GM18870 (cell line): ENCODE measurements at regions not wholly inside any gene's neighbourhood (a gene's known extent, or its start where the extent isn't known, plus 50 kb on each side); places are given as distances from the start of the nearest gene placed in this dataset.

ENCODE experiments used
- ATAC-seq: cut with Tn5 transposase; IDR thresholded peaks from one replicate; pipeline ENCODE4 v1.9.1; 2021; ENCODE audit warnings: moderate library complexity; ENCODE audit not compliant: unreplicated experiment

GRCh38 chr10:4595719-4596319 lies 230.2 kb upstream of the AKR1E2 start:
- ATAC-seq = no peak

GRCh38 chr10:4590807-4591206 lies 235.2 kb upstream of the AKR1E2 start:
- no peak for ATAC-seq

- ATAC-seq = no peak
Measured at GRCh38 chr10:4588824-4589223, 237.2 kb upstream of the AKR1E2 start.

GRCh38 chr10:4587466-4587865 lies 238.5 kb upstream of the AKR1E2 start:
- no peak for ATAC-seq

- no peak for ATAC-seq
Measured at GRCh38 chr10:4586776-4587175, 239.2 kb upstream of the AKR1E2 start.

- no peak for ATAC-seq
Measured at GRCh38 chr10:4581929-4582328, 244.1 kb upstream of the AKR1E2 start.

GRCh38 chr10:4579844-4580243 lies 246.2 kb upstream of the AKR1E2 start:
- no peak for ATAC-seq

GRCh38 chr10:4576206-4576605 lies 249.8 kb upstream of the AKR1E2 start:
- ATAC-seq = no peak

GRCh38 chr10:4569151-4569550 lies 256.9 kb upstream of the AKR1E2 start:
- ATAC-seq = no peak

GRCh38 chr10:4568731-4569130 lies 257.3 kb upstream of the AKR1E2 start:
- ATAC-seq = no peak

- ATAC-seq = no peak
Measured at GRCh38 chr10:4568086-4568485, 257.9 kb upstream of the AKR1E2 start.

- no peak for ATAC-seq
Measured at GRCh38 chr10:4567637-4568036, 258.4 kb upstream of the AKR1E2 start.

- ATAC-seq = no peak
Measured at GRCh38 chr10:4566011-4566410, 260.0 kb upstream of the AKR1E2 start.

- ATAC-seq = no peak
Measured at GRCh38 chr10:4561296-4561695, 264.7 kb upstream of the AKR1E2 start.

- no peak for ATAC-seq
Measured at GRCh38 chr10:4557469-4557868, 268.5 kb upstream of the AKR1E2 start.

GRCh38 chr10:4556527-4556926 lies 269.5 kb upstream of the AKR1E2 start:
- ATAC-seq = no peak

GRCh38 chr10:4555920-4556319 lies 270.1 kb upstream of the AKR1E2 start:
- no peak for ATAC-seq

- no peak for ATAC-seq
Measured at GRCh38 chr10:4549139-4549653, 276.8 kb upstream of the AKR1E2 start.

GRCh38 chr10:4546931-4547330 lies 279.1 kb upstream of the AKR1E2 start:
- ATAC-seq = no peak

GRCh38 chr10:4546500-4546899 lies 279.5 kb upstream of the AKR1E2 start:
- ATAC-seq = no peak

GRCh38 chr10:4545062-4545461 lies 280.9 kb upstream of the AKR1E2 start:
- ATAC-seq = no peak

- ATAC-seq = no peak
Measured at GRCh38 chr10:4543938-4544533, 282.0 kb upstream of the AKR1E2 start.

- no peak for ATAC-seq
Measured at GRCh38 chr10:4541292-4541691, 284.7 kb upstream of the AKR1E2 start.
